Panc1 (cell line): ENCODE measurements at regions not wholly inside any gene's neighbourhood (a gene's known extent, or its start where the extent isn't known, plus 50 kb on each side); places are given as distances from the start of the nearest gene placed in this dataset.

Source experiments
- POLR2AphosphoS5 ChIP-seq: IDR thresholded peaks from 2 replicates; pipeline ENCODE4 v1.6.1; 2012; ENCODE audit warnings: mild to moderate bottlenecking, low read depth, low read length, moderate library complexity
- TCF7L2 ChIP-seq: IDR thresholded peaks from 2 replicates; pipeline ENCODE4 v1.6.1; 2011; ENCODE audit warnings: mild to moderate bottlenecking, low read depth, low read length, inconsistent platforms
- TF ChIP-seq, protein P1 (sequence below): fragments of 450-650 bp; IDR thresholded peaks from 2 replicates; pipeline ENCODE4 v1.5.1; 2017; ENCODE audit warnings: mild to moderate bottlenecking

DNA sequence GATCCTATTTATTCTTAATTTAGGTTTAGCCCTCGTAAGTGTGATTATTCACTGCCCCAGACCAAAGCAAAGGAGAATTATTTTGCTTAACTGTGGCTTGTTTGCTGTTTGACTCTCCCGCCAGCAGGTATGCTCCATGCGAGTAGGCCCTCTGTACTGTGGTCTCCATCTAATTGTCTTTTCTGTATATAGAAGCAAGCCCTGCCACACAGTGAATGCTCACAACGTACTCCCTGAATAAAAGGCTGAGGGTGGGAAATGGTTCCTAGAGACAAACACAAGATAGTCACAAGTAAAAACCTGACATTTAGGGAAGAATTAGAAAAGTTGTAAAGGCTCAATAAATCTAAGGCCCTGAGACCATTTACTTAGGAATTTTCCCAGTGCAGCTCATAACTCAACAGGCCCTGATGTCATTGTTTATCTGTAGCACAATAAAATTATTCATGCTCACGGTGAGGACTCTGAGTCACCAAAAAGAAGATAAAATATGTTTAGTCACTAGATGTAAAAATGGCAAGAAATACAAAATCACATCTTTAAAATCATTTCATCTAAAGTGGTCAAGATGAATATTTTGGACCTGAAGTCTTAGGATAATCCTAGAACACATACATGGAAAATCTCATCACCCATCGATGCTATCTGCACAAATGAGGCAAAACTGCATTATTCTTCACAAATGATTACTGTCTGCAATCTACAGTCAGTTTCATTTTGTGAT is 473.2 kb downstream of the ENC1 start:
- TF ChIP-seq, protein P1, sequence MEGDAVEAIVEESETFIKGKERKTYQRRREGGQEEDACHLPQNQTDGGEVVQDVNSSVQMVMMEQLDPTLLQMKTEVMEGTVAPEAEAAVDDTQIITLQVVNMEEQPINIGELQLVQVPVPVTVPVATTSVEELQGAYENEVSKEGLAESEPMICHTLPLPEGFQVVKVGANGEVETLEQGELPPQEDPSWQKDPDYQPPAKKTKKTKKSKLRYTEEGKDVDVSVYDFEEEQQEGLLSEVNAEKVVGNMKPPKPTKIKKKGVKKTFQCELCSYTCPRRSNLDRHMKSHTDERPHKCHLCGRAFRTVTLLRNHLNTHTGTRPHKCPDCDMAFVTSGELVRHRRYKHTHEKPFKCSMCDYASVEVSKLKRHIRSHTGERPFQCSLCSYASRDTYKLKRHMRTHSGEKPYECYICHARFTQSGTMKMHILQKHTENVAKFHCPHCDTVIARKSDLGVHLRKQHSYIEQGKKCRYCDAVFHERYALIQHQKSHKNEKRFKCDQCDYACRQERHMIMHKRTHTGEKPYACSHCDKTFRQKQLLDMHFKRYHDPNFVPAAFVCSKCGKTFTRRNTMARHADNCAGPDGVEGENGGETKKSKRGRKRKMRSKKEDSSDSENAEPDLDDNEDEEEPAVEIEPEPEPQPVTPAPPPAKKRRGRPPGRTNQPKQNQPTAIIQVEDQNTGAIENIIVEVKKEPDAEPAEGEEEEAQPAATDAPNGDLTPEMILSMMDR, result no peak
- TF ChIP-seq TCF7L2 (no peak), POLR2AphosphoS5 (no peak)
